Progenitor cell of endocrine pancreas (in vitro differentiated cells): ENCODE measurements at regions not wholly inside any gene's neighbourhood (a gene's known extent, or its start where the extent isn't known, plus 50 kb on each side); places are given as distances from the start of the nearest gene placed in this dataset.

Experiments used
- DNase-seq: peaks from one replicate; pipeline ENCODE4 v3.0.0; 2021; ENCODE audit warnings: low spot score; ENCODE audit not compliant: unreplicated experiment
- H3K27ac Mint-ChIP-seq: 2 replicates; pipeline ENCODE4 v1.8.0; 2021; ENCODE audit warnings: mild to moderate bottlenecking, moderate library complexity, mixed read lengths
- H3K27me3 Mint-ChIP-seq: 2 replicates; pipeline ENCODE4 v1.8.0; 2021; ENCODE audit warnings: mixed read lengths
- H3K36me3 Mint-ChIP-seq: 2 replicates; pipeline ENCODE4 v1.8.0; 2022; ENCODE audit warnings: mixed read lengths; ENCODE audit not compliant: insufficient read depth
- H3K4me1 Mint-ChIP-seq: 2 replicates; pipeline ENCODE4 v1.8.0; 2021; ENCODE audit warnings: low read depth, mixed read lengths
- H3K4me3 Mint-ChIP-seq: 2 replicates; pipeline ENCODE4 v1.8.0; 2021; ENCODE audit warnings: low read depth, mild to moderate bottlenecking, moderate library complexity, mixed read lengths
- H3K9me3 Mint-ChIP-seq: 2 replicates; pipeline ENCODE4 v1.8.0; 2021; ENCODE audit warnings: low read depth, mixed read lengths
- CTCF ChIP-seq: fragments of 200-600 bp; sonication (generic); IDR thresholded peaks from one replicate; pipeline ENCODE4 v1.5.0; 2021; ENCODE audit warnings: antibody characterized with exemption, mild to moderate bottlenecking; ENCODE audit not compliant: unreplicated experiment

GRCh38 chr11:28482666-28483065 lies 374.5 kb downstream of the METTL15 start:
- TF ChIP-seq CTCF: no peak
- H3K27ac Mint-ChIP-seq: no peak overlapping the region
- no peaks in the 10 kb centered on the region for H3K27me3 Mint-ChIP-seq
- no peaks in the 10 kb centered on the region for H3K36me3 Mint-ChIP-seq
- no peak for DNase-seq
- H3K4me3 Mint-ChIP-seq: no peak overlapping the region
- no peaks in the 10 kb centered on the region for H3K9me3 Mint-ChIP-seq
- no peaks in the 10 kb centered on the region for H3K4me1 Mint-ChIP-seq

GRCh38 chr11:28481616-28482480 lies 373.7 kb downstream of the METTL15 start:
- H3K4me1 Mint-ChIP-seq: no peaks in the 10 kb centered on the region
- no peak for DNase-seq
- H3K36me3 Mint-ChIP-seq: no peaks in the 10 kb centered on the region
- H3K27me3 Mint-ChIP-seq: no peaks in the 10 kb centered on the region
- H3K4me3 Mint-ChIP-seq: no peak overlapping the region
- no peak for TF ChIP-seq CTCF
- no peaks in the 10 kb centered on the region for H3K9me3 Mint-ChIP-seq
- H3K27ac Mint-ChIP-seq: no peak overlapping the region

- Mint-ChIP-seq H3K4me1 (no peaks in the 10 kb centered on the region), H3K27me3 (no peaks in the 10 kb centered on the region), H3K36me3 (no peaks in the 10 kb centered on the region), H3K9me3 (no peaks in the 10 kb centered on the region), H3K4me3 (no peak overlapping the region), H3K27ac (no peak overlapping the region)
- DNase-seq: no peak
- TF ChIP-seq CTCF: no peak
Observed at GRCh38 chr11:28480406-28480805, 372.2 kb downstream of the METTL15 start.

GRCh38 chr11:28476864-28477263 lies 368.7 kb downstream of the METTL15 start:
- Mint-ChIP-seq H3K27ac (no peak overlapping the region), H3K4me1 (no peaks in the 10 kb centered on the region), H3K9me3 (no peaks in the 10 kb centered on the region), H3K4me3 (no peak overlapping the region), H3K27me3 (no peaks in the 10 kb centered on the region), H3K36me3 (no peaks in the 10 kb centered on the region)
- DNase-seq: no peak
- no peak for TF ChIP-seq CTCF

GRCh38 chr11:28476049-28476448 lies 367.9 kb downstream of the METTL15 start:
- Mint-ChIP-seq H3K9me3 (no peaks in the 10 kb centered on the region), H3K4me3 (no peak overlapping the region), H3K27ac (no peak overlapping the region), H3K36me3 (no peaks in the 10 kb centered on the region), H3K4me1 (no peaks in the 10 kb centered on the region), H3K27me3 (no peaks in the 10 kb centered on the region)
- TF ChIP-seq CTCF: no peak
- DNase-seq: no peak
